Esophagus squamous epithelium (tissue), 4 donors: ENCODE measurements at regions not wholly inside any gene's neighbourhood (a gene's known extent, or its start where the extent isn't known, plus 50 kb on each side); places are given as distances from the start of the nearest gene placed in this dataset.

Experiments used
- CTCF ChIP-seq, 6 experiments: fragments of 450-650 bp in 4 of 6; fragments of 200-600 bp in 2 of 6; sonication (generic) in 2 of 6; IDR thresholded peaks; one replicate each; pipeline ENCODE4 v1.5.1; 2016 to 2019; ENCODE audit warnings: antibody characterized with exemption in 6 of 6, mild to moderate bottlenecking in 4 of 6, moderate library complexity in 4 of 6
- POLR2A ChIP-seq, 4 donors: fragments of 450-650 bp; IDR thresholded peaks; one replicate each; pipeline ENCODE4 v1.6.1; 2017; ENCODE audit warnings: antibody characterized with exemption in 4 of 4, mild to moderate bottlenecking in 4 of 4, moderate library complexity in 3 of 4

GRCh38 chr4:35963974-35964515 lies 280.3 kb downstream of the ARAP2 start:
- no peak for TF ChIP-seq CTCF (IDR thresholded peaks at IDR 0.05)
- TF ChIP-seq POLR2A (IDR thresholded peaks at IDR 0.05) = no peak
